PC-9 (cell line): ENCODE measurements at regions not wholly inside any gene's neighbourhood (a gene's known extent, or its start where the extent isn't known, plus 50 kb on each side); places are given as distances from the start of the nearest gene placed in this dataset.

Source experiments
- BruUV-seq: library from RNA; stranded (reverse); fragments of 400-500 nt; replicated peaks from 2 replicates; lab custom pipeline; 2021; lab: Mats Ljungman, UMichigan
- CTCF ChIA-PET: fragments of 300-600 bp; sonication (Branson Sonifier 250); formaldehyde crosslinking; loops from one replicate; lab custom pipeline; 2022; ENCODE audit warnings: antibody characterized with exemption; lab: Charles Lee
- POLR2A ChIA-PET: fragments of 300-600 bp; sonication (Branson Sonifier 250); formaldehyde crosslinking; loops from one replicate; lab custom pipeline; 2022; ENCODE audit warnings: antibody characterized with exemption; ENCODE audit not compliant: unreplicated experiment; lab: Charles Lee
- DNase-seq, 2 experiments: peaks; one replicate each; pipeline versions ENCODE4 v3.0.0 to v3.0.0-alpha.2; 2015 to 2022; ENCODE audit warnings: mixed read lengths in 1 of 2
- H2AFZ ChIP-seq: fragments of 200-600 bp; sonication (generic); 2 replicates; pipeline ENCODE4 v1.8.1; 2017; ENCODE audit warnings: antibody characterized with exemption
- H3F3A ChIP-seq: fragments of 200-600 bp; sonication (generic); 2 replicates; pipeline ENCODE4 v1.8.1; 2017; ENCODE audit warnings: antibody characterized with exemption, mild to moderate bottlenecking, low read depth; ENCODE audit not compliant: insufficient read depth
- H3K27ac ChIP-seq: fragments of 200-600 bp; sonication (generic); 2 replicates; pipeline ENCODE4 v1.6.1; 2016; ENCODE audit warnings: mixed run types
- H3K27me3 ChIP-seq: fragments of 200-600 bp; sonication (generic); 2 replicates; pipeline ENCODE4 v1.6.1; 2016; ENCODE audit warnings: low read depth, mixed run types; ENCODE audit not compliant: insufficient read depth
- H3K36me3 ChIP-seq: fragments of 200-600 bp; sonication (generic); 2 replicates; pipeline ENCODE4 v1.6.1; 2016; ENCODE audit warnings: low read depth, mixed run types
- H3K4me1 ChIP-seq: fragments of 200-600 bp; sonication (generic); replicated peaks from 2 replicates; pipeline ENCODE4 v1.6.1; 2016; ENCODE audit warnings: mixed run types; ENCODE audit not compliant: insufficient read depth
- H3K4me2 ChIP-seq: fragments of 200-600 bp; sonication (generic); 2 replicates; pipeline ENCODE4 v1.6.1; 2017; ENCODE audit warnings: mixed run types
- H3K4me3 ChIP-seq: fragments of 200-600 bp; sonication (generic); 2 replicates; pipeline ENCODE4 v1.6.1; 2016; ENCODE audit warnings: mixed run types
- H3K79me2 ChIP-seq: fragments of 200-600 bp; sonication (generic); 2 replicates; pipeline ENCODE4 v1.6.1; 2017; ENCODE audit warnings: low read depth, mixed run types
- H3K9me2 ChIP-seq: fragments of 200-600 bp; sonication (generic); 2 replicates; pipeline ENCODE4 v1.8.1; 2017; ENCODE audit warnings: mild to moderate bottlenecking; ENCODE audit not compliant: insufficient read depth
- H3K9me3 ChIP-seq: fragments of 200-600 bp; sonication (generic); 2 replicates; pipeline ENCODE4 v1.8.1; 2016; ENCODE audit warnings: low read depth; ENCODE audit not compliant: insufficient read depth
- H4K20me1 ChIP-seq: fragments of 200-600 bp; sonication (generic); 2 replicates; pipeline ENCODE4 v1.8.1; 2017; ENCODE audit not compliant: insufficient read depth
- CTCF ChIP-seq: fragments of 200-600 bp; sonication (generic); conservative IDR thresholded peaks from 2 replicates; pipeline ENCODE4 v1.6.1; 2017; ENCODE audit warnings: mixed run types, antibody characterized with exemption, mild to moderate bottlenecking, moderate library complexity
- EZH2 ChIP-seq: fragments of 200-600 bp; sonication (generic); IDR thresholded peaks from 2 replicates; pipeline ENCODE4 v1.8.0; 2017; ENCODE audit warnings: antibody characterized with exemption, low read depth
- intact Hi-C: fragments of 100-400 bp; cut with micrococcal nuclease; formaldehyde crosslinking; loops from one replicate; pipeline ENCODE4 v1.10.0; 2022; ENCODE audit not compliant: unreplicated experiment

- ChIA-PET POLR2A (no interaction called here), CTCF (no interaction called here)
- intact Hi-C loops: no loop called here
- H3K9me3 ChIP-seq: no peaks in the 10 kb centered on the region
- H3K4me3 ChIP-seq: no peak overlapping the region
- H4K20me1 ChIP-seq: no peaks in the 10 kb centered on the region
- BruUV-seq: no TSS peak
- H3K36me3 ChIP-seq: no peaks in the 10 kb centered on the region
- H3K27me3 ChIP-seq: no peaks in the 10 kb centered on the region
- no peak overlapping the region for H2AFZ ChIP-seq
- H3F3A ChIP-seq: no peaks in the 10 kb centered on the region
- no peak overlapping the region for H3K27ac ChIP-seq
- no peaks in the 10 kb centered on the region for H3K79me2 ChIP-seq
- no peaks in the 10 kb centered on the region for H3K9me2 ChIP-seq
- no peaks in the 10 kb centered on the region for H3K4me1 ChIP-seq
- no peak overlapping the region for H3K4me2 ChIP-seq
- no peak for DNase-seq
- no peak for TF ChIP-seq EZH2
- TF ChIP-seq CTCF: no peak
Observed at GRCh38 chr12:27896419-27896990, 76.0 kb downstream of the PTHLH start.

- BruUV-seq: no TSS peak
- Histone ChIP-seq H2AFZ (no peak overlapping the region), H3K27ac (no peak overlapping the region), H4K20me1 (no peaks in the 10 kb centered on the region), H3K4me2 (no peak overlapping the region), H3K4me1 (no peaks in the 10 kb centered on the region), H3K9me3 (no peaks in the 10 kb centered on the region), H3F3A (no peaks in the 10 kb centered on the region), H3K4me3 (no peak overlapping the region), H3K79me2 (no peaks in the 10 kb centered on the region), H3K27me3 (no peaks in the 10 kb centered on the region), H3K9me2 (no peaks in the 10 kb centered on the region), H3K36me3 (no peaks in the 10 kb centered on the region)
- TF ChIP-seq EZH2 (no peak), CTCF (no peak)
- ChIA-PET POLR2A (no interaction called here), CTCF (no interaction called here)
- intact Hi-C loops: no loop called here
- no peak for DNase-seq
Observed at GRCh38 chr12:27894309-27894708, 78.2 kb downstream of the PTHLH start.

- no peaks in the 10 kb centered on the region for H4K20me1 ChIP-seq
- H3K4me2 ChIP-seq: no peak overlapping the region
- no peaks in the 10 kb centered on the region for H3K9me2 ChIP-seq
- no peaks in the 10 kb centered on the region for H3K36me3 ChIP-seq
- H3K79me2 ChIP-seq: no peaks in the 10 kb centered on the region
- no TSS peak for BruUV-seq
- H3K4me1 ChIP-seq: no peaks in the 10 kb centered on the region
- no peak overlapping the region for H3K4me3 ChIP-seq
- H3F3A ChIP-seq: peaks cover 4% of the 10 kb centered on the region; the same call in 1 of the 2 replicates
- 0 out of 2 replicates have a peak, but pooled peaks cover 6% of the 10 kb centered on the region for H3K9me3 ChIP-seq
- no peak overlapping the region for H3K27ac ChIP-seq
- DNase-seq: no peak
- no peaks in the 10 kb centered on the region for H3K27me3 ChIP-seq
- TF ChIP-seq EZH2: no peak
- no peak for TF ChIP-seq CTCF
- ChIA-PET POLR2A (no interaction called here), CTCF (no interaction called here)
- H2AFZ ChIP-seq: no peak overlapping the region
- intact Hi-C loops: no loop called here
Observed at GRCh38 chr12:27879708-27880107, 92.8 kb downstream of the PTHLH start.
